ENCODE measurements at regions not wholly inside any gene's neighbourhood (a gene's known extent, or its start where the extent isn't known, plus 50 kb on each side); places are given as distances from the start of the nearest gene placed in this dataset.

DNA sequence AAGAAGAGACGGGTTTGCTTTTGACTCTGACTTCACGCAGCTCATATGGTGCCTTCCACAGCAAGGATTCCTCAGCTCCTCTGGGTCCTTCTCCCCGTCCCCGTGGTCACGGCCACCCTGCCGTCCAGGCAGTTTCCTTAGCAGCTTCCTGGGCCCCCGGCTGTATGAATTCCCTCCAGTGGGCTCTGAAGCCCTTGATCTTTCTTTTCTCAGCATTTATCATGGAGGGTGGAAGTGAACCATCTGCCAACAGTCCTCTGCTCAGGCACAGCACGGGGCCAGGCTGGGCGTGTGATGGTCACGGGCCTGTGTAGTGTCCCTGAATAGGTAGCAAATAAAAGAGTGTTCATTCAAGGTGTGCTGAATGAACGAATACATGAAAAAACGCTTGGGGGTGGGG is 782.4 kb downstream of the BRD1 start:
- no peak for DNase-seq

DNA sequence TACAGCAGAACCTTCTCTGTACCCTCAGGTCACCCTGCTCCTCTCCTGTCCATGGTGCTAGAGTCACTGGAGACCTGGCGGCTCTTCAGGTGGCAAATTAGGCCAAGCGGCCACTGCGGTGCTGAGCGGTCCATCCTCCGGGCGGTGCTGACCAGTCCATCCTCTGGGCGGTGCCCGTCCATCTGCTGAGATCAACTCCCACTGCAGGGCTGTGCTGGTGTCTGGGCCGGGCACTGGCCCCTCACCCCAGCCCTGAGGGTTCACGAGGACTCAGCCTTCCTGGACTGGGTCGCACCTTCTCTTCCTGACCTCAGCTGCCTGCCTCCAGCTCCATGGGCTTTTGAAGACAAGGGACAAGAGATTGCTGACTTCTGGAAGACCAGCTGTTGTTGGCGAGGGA is 782.9 kb downstream of the BRD1 start:
- no peak for DNase-seq

DNA sequence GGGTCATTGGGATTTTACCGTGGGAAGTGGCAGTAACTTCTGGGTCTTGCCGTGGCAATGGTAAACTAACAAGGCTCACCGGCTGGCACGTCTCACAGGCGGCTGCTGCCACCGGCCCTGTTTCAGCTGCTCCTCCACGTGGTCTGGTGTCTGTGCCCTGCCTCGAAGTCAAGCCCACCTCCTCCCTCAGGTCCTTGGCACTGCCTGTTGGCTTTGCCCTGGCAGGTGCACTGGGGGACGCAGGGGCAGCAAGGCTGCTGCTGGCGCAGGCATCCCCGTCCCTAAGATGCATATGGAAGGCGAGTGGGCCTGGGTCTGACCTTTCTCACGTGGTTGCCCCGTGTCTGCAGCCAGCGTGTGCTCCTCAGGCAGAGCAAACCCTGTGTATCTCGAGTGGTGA is 783.6 kb downstream of the BRD1 start:
- no peak for DNase-seq

DNA sequence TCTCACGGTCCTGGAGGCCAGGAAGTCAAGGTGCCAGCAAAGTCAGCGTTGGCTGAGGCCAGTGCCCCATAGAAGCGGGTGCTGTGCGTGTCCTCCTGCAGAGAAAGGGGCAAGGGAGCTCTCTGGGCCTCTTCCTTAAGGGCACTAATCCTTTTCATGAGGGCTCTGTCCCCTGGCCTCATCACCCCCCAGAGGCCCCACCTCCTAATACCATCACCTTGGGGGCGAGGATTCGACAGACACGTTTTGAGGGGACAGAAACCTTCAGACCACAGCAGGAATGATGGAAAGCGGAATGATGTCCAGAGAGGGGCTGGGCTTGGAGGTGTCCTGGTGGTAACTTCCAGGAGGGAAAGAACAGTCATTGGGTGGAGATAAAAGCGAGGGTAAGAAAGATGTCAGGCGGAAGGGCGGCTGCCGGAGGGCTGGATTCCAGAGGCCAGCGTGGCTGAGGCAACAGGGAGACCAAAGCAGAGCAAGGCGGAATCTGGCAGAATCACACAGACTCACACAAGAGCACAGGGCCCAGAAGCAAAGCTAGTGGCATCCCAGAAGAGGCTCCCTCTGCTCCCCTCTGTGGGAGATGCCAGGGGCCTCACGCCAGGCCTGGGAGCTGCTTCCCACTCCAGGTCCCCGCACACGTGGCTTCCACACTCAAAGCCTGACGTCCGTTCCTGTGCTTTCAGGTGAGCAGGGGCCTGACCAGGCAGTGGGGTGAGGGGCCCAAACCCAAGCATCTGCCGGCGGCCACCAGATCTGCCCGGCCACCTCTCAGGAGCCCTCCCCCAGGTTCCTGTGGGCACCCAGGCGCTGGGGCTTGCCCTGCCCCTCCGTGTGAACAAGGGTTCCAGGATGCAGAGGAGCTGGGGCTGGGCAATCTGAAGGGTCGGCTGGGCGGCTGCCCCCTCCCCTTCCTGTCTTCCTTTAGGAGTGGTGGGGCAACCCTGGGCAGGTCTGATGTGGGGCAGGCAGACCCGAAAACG is 784.5 kb downstream of the BRD1 start:
- DNase-seq = no peak

DNA sequence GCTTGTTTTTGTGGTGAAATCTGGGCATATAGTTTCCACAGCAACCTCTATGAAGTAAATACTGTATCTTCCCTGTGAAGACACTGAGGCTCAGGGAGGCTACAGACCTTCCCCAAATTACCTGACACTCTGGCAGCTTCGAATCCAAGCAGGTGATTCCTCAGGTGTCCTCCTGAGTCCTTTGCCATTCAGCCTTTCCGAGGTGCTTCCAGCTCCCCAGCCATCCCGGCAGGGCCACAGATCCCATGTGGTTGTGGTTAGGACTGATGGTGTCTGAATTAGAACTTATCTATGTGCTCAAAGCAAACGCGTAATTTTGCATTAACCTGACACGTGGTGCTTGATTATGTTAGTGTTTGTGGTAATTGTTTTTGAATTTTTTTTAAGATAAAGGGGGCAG is 785.6 kb downstream of the BRD1 start:
- no peak for DNase-seq

DNA sequence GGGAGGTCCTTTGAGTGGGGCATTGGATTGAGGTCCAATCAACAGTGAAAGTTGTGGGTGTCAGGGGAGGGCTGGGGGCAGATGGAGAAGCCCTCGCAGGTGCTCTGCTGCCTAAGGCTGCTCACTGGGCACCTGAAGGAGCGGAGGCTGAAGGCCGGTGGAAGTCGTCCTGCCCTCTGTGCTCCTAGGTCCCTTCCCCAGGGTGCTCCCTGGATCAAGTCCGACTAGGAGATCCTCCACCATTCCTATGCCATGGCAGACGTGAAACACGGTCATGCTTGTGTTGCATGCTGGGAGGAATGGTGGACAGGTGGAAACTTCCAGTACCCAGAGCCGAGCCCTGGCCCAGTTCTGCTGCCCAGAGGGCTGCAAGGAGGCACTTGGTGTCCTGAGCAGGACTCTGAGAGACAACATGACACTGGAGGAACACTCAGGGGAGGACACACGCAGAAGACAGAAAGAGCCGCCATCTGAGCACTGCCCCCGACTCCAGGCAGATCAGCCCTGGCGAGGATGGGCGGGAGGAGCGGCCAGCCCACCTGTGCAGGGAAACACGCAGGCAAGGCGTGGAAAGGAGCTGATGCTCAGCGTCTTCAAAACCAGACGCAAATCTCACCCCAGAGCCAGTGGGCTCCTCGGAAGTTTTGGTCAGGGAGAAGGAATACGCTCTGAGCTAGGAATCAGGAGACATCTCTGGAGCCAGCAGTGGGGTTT is 786.8 kb downstream of the BRD1 start:
- no peak for DNase-seq

DNA sequence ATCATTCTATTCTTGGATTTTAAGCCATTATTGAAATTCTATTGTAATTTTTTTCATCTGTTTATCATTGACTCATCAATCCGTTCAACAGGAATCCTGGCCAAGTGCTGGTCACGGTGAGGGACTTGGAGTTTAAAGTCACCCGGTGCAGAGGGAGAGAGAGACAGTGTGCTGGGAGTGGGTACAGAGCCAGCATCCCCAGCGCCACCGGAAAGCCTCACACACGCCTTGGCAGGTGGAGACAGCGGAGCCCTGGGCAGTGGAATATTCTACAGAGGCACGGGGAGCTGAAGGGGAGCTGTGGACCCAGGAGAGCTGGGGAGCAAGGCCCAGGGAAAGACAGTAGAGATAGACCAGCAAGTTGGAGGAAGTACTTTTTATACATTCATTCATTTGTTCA is 787.6 kb downstream of the BRD1 start:
- DNase-seq = no peak

DNA sequence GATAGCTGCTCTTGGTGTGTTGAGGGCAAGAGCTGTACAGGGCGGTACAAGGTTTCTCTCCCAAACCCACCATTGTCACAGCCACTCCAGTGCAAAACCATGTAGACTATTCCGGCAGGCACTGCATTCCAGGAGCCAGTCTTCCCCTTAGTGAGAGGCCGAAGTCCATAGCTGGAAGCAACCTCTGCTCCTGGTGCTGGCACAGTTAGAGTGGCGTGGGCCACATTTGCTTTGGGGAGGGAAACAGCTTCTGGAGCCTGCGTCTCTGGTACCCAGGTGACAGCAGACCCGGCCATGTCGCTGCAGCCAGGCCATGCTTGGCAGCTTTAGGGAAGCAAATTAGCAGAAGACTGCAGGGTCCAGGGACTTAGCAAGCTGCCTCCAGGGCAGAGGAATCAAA is 788.0 kb downstream of the BRD1 start:
- DNase-seq = no peak

DNA sequence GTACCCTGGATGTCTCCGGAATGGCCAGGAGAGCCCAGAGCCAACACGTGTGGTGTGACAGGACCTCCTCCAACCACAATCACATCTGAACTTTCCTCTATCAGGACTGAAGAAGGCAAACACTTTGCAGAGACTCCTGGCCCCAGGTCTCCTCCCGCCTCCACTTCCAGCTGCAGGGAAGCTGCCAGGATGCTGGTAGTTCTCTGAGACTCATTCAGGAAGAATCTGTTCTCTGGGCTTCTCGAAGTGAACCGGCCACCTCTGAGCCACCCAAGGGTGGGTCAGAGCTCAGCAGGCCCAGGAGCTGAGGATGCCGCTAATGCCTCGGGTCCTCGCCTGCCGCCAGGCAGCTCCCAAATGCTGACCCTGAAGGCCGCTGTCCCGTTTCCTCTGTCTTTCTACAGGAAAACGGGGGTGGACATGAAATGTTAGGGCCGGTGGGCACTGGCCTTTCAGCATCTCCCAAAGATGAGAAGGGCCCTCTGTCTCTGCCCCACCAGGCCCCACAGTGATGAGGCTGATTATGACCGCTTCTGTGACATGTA is 789.9 kb downstream of the BRD1 start:
- no peak for DNase-seq

DNA sequence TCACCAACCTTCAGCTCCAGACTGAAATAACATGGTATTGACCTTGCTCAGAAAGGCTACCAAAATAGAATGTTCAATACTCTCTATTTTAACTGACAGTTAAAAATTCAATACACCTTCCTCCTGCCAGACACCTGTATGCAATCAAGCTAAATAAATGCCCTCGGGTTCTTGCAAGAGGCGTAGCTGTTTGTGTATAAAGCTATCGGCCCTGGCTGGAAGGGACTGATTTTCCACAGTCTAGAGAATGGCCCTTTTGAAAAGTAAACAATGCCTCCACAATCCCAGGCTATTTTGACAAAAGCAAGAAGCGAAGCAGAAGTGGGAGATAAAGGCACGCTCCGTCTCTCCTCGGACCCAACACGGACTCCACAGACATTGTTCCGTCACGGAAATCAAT is 791.2 kb downstream of the BRD1 start:
- DNase-seq = no peak

DNA sequence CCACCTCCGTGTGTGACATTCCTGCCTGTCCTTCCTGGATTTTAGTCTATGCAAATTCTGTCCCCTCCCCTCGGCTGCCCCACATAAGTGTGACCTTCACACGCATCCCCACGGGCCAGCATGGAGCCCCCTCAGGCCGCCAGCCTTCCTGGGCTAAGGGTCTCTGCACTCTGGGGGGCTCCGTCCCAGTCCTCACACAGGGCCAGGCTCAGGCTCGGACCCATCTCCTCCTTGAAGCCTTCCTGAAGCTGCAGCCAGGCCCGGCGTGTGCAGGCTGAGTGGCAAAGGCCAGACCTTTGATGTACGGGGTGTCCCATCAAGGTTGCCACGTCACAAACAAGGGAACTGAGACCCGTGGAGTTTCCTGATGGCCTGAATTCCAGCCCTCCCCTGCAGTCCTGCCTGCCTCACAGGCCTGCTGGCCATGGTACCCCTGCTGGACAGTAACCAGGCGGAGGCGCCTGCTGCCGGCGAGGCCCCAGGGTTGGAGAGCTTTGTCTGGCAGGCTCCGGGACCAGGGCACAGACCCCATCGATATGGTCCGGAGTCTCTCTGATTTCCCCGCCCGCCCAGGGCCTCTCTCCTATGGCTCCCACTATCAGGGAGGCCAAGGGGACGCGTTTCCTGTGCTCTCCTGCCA is 791.7 kb downstream of the BRD1 start:
- DNase-seq = no peak

DNA sequence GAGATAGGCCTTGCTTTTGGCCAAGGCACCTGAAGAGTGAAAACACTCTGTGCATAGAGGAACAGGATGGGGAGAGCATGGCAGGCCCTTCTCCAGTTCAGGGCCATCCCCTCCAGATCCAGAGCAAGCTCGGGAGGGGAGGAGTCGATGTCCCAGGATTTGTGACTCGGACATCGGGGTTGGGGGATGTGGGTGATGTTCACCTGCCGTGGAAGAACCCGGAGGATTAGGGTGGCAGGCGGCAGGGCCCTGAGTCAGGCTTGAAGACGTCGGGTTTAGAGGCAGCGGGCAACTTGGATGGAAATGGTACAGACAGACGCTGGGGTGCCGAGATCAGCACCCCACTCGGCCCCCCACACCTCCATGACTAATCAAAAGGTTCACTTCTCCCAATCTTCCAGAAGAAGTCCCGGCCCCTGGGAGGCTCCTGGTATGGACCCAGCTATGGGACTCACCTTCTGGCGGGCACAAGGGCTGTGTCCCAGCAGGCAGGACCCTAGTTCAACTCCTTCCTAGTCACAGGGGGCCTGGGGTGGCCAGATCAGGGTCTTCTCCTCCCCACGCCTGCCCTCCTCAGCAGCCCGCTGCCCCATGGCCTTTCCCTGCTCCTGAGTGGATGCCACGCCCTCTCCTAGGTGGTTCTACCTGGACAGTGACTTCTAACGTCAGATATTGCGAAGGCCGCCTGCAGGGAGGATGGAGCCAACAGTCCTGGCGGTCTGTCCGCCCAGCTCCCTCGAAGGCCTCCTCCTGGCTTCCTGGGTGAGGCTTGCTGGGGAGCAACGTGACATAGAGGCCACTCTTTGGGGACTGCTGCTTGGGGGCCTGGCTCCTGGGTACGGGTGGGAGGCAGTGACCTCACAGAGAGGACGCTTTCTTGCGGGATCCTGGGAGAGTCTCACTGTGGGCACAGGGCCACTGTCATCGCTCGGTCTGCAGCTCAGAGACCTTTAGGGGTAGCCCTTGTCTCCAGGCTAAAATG is 792.5 kb downstream of the BRD1 start:
- no peak for DNase-seq

DNA sequence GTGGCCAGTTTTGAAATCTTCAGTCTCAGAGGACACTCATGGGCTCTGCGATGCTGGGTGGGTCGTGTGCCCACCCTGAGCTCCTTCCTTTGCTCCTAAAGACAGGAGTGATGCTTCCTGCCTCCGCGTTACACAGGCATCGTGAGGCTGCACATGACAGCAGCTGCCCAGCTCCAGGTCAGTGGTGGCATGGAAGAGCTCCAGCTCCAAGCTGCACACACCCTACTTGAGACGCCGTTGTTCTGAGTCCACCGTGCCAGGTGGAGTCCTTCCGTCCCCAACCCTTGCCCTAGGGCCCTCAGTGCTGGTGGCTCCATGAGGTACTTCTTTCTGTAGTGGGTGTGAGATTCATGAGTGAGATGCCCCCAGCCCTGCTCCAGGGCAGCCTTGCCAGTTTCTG is 794.1 kb downstream of the BRD1 start:
- DNase-seq = no peak

DNA sequence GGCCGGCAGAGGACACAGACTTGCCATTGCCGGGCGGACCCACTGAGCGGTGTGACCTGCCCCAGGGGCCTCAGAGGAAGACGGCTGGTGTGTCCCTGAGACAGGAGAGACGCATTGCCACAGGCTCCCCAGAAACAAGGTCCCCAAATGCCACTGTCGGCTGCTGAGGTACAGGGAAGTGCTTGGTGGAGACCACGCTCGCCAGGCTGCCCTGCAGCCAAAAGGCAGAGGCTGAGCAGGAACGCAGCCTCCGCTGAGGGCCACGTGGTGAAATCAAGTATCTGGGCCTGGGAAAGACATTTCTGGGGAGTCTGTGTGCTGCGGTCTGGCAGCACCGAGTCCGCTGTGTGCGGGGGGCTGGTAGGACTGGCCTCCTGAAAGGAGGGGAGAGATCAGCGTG is 794.9 kb downstream of the BRD1 start:
- no peak for DNase-seq

DNA sequence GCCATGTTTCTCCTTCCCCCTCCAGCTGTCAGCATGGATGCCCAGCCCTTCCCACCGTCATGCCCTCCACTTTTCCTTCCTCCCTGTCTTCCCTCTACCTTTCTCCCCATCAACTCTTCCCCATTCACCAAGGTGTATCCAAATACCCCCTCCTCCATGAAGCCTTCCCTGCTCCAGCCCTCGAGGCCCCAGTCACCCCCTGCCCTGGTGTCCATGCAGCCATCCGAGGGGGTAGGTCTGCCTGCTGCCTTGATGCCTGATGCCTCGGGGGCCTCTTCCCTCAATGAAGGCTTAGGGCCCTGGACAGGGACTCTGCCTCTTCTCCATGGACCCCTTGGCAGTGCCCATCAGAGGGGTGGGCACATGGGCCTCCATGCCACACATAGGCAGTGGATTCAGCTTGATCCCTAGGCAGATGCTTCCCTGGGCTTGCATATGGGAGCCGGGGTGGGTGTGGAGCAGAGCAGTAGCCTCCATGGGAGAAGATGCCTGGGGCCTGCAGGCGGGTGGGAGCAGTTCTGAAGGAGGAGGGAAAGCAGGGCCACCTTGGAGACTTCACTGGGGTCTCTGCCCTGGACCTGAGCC is 795.8 kb downstream of the BRD1 start:
- no peak for DNase-seq

DNA sequence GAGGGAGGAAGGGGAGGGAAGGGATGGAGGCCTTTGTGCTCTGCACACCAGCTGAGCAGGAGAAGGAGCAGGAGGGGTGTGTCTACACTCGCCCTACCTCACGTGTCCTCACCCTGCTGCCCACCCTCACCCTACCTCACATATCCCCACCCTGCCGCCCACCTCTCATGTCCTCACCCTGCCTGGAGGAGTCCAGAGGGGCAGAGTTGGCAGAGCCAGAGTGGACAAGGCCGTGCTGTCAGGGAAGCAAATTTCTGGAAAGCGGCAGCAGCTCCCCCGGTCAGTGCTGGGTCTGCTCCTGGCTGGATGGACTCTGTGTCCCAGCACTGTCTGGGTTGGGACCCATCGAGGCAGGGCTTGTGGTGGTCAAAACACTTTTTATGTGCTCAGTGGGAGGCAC is 799.6 kb downstream of the BRD1 start:
- no peak for DNase-seq

DNA sequence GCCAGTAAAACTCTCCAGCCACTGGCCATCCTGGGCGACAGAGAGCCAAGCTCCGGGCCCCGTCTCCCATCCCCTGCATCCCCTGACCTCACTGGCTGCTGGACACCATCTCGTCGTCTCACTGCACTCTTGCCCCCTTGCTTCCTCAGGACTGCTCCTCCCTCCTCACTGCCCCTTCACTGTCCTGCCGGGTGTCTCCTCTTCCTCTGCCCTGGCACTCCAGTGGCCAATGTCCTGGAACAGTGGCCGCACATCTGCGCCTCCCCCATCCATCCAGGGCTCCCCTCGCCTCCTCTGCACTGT is 800.4 kb downstream of the BRD1 start:
- DNase-seq = no peak

DNA sequence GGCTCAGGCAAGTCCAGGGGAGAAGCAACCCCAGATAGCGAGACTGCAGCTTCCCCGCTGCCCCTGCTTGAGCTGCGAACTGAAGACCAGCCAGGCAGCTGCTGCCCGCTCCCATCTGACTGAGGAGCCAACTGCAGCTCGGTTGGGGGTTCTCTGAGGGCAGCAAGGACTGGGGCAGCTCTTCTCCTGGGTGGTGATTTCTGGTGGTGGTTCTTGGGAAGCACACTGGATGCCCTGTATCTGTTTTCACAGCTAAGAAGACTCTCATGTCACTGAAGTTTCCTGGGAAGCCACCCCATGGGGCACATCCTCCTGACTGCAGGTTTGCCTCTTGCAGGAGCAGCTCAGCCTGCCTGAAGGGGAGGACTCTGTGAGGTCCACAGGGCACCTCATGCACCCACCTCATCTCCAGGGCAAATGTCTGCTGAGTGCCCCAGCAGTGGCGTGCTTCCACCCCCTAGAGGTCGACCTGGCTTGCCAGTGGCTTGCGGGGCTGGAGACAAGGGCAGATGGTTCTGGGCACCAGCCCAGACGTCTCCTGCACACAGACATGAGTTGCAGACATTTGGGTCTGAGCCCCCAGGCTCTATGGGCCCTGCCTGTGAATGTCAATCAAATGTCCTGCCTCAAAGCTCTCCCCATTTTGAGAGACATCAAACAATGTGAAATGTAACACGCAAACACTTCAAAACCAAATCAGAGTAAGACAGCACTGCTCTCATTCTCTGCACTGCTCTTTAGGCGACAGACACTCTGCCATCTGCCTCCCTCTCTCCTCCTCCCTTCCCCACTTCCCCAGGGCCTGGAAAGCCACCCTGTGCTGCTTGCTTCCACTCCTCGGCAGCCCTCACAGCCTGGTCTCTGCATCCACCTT is 800.9 kb downstream of the BRD1 start:
- no peak for DNase-seq

DNA sequence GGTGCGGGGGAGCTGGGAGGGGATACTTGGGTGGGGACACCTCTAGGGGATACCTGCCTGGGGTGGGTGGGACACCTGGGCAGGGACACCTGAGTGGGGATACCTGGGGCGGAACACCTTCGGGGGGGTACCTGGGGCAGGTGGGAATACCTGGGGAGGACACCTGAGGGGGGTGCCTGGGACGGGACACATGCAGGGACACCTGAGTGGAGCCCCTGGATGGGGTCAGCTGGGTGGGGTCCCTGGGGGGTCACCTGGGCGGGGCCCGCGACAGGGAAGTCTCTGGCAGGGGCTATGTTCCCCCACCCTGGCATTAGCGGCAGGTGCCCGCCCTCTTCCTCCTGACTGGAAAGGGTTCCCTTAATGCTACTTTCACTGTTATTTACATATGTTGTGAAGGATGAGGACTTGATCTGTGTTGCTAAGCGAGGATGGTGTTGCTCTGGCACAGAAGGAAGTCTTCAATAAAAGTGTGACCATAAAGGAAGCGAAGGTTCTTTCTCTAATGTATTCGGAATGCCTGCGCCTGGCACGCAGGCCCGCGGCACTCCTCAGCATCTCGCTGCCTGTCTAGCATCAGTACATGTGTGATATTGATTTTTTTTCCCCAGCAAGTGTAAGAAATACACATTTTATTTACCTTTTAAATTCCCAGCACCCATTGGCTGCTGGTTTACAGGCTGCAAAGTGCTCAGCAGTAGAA is 801.7 kb downstream of the BRD1 start:
- no peak for DNase-seq

DNA sequence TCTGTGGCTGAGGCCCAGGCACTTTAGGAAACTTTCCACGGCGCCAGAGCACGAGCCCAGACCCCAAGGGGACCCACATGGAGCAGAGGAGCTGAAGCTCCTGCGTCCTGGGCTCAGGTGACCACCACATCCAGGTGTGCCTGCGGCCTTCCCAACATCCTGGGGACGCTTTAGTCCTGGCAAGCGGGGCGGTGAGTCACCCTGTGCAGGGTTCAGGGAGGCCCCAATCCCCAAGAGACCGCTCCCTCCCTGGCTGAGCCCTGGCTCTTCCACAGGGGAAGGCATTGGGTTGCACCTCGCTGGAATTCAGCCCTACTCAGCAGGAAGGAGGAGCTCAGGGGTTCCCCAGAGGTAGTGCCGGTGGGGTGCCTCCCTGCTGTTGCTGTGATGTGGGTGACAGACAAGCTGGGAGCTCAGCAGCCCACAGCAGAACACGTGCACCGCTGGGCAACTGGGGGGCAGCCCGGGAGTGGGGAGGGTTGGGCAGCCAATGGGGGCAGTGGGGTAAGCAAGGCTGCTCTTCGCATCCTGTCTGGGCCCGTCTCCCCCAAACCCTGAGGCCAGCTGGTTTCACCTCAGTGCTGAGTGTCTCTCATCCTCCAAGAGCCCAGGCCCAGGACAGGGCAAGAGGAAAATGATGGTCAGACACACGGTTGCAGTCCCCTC is 802.8 kb downstream of the BRD1 start:
- no peak for DNase-seq
